ENCODE measurements at regions not wholly inside any gene's neighbourhood (a gene's known extent, or its start where the extent isn't known, plus 50 kb on each side); places are given as distances from the start of the nearest gene placed in this dataset.

DNA sequence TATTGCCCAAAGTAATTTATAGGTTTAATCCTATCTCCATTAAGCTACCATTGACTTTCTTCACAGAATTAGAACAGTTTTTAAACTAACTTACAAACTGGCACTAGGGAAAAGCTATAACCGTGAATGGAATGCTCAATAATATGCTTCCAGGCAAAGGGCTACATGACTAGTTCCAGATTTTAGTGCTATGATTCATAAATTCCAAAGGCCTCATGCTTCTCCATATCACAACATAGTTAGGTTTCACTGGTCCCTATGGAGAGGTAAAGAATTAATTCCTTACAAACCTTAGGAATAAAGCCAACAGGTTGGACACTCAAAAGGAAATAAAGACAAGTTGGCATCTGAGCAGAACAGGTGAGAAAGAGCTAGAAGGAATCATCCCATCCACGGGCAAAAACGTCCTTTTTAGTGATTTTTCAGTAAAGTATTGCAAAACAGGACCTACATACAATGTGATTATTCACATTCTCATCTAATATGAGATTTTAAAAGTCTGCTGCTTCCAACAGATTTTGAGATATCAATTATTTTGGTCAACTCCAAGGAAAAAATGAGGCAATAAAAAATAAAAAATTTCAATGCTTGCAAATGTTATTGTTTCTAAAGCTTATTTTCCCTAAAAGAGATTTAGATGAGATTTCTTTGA, 97.0 kb upstream of the TARS1 start:
- no TSS peak for BruUV-seq (replicated peaks)
- H3K4me3 ChIP-seq (replicated peaks in 1 of 3; ENCODE audit: insufficient read depth in 1 of 3, low read depth in 2 of 3, low read length in 3 of 3): no peak overlapping the region
- intact Hi-C loops (cut with micrococcal nuclease; ENCODE audit: unreplicated experiment): no loop called here
- H3K36me3 ChIP-seq (replicated peaks in 1 of 2; ENCODE audit: control insufficient read depth in 1 of 2, insufficient read depth in 2 of 2, low read length in 2 of 2): no peaks in the 10 kb centered on the region
- ChIA-PET POLR2A (no interaction called here), CTCF (ENCODE audit: low intra/inter-chr PET ratio, low total read pairs) (no interaction called here)
- no peak overlapping the region for H2AFZ ChIP-seq (ENCODE audit: low read length)
- no peak overlapping the region for H3K4me2 ChIP-seq (ENCODE audit: low read depth, low read length)
- no peaks in the 10 kb centered on the region for H3K4me1 ChIP-seq (ENCODE audit: insufficient read depth, low read length)
- no peaks in the 10 kb centered on the region for H3K9me3 ChIP-seq (ENCODE audit: low read length)
- H4K20me1 ChIP-seq (ENCODE audit: insufficient read depth, low read length): no peaks in the 10 kb centered on the region
- WGBS (ENCODE audit: low lambda C conversion rate): 12% methylated on average over 3 of the region's 3 CpGs
- H3K79me2 ChIP-seq (ENCODE audit: insufficient read depth, low read length): no peaks in the 10 kb centered on the region
- no peak for TF ChIP-seq SIX4 (CRISPR knock-in tag; IDR thresholded peaks at IDR 0.05)
- TF ChIP-seq, protein P1, sequence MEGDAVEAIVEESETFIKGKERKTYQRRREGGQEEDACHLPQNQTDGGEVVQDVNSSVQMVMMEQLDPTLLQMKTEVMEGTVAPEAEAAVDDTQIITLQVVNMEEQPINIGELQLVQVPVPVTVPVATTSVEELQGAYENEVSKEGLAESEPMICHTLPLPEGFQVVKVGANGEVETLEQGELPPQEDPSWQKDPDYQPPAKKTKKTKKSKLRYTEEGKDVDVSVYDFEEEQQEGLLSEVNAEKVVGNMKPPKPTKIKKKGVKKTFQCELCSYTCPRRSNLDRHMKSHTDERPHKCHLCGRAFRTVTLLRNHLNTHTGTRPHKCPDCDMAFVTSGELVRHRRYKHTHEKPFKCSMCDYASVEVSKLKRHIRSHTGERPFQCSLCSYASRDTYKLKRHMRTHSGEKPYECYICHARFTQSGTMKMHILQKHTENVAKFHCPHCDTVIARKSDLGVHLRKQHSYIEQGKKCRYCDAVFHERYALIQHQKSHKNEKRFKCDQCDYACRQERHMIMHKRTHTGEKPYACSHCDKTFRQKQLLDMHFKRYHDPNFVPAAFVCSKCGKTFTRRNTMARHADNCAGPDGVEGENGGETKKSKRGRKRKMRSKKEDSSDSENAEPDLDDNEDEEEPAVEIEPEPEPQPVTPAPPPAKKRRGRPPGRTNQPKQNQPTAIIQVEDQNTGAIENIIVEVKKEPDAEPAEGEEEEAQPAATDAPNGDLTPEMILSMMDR (CRISPR knock-in tag; IDR thresholded peaks at IDR 0.05): no peak
- no peak for TF ChIP-seq ZNF766 (CRISPR knock-in tag; IDR thresholded peaks at IDR 0.05; ENCODE audit: borderline replicate concordance)
- TF ChIP-seq ZNF558 (CRISPR knock-in tag; IDR thresholded peaks at IDR 0.05; ENCODE audit: borderline replicate concordance): no peak
- no peak for TF ChIP-seq ZNF367 (CRISPR knock-in tag; IDR thresholded peaks at IDR 0.05; ENCODE audit: borderline replicate concordance)
- no peak for TF ChIP-seq RFX1 (IDR thresholded peaks at IDR 0.05)
- ATAC-seq (no peak), DNase-seq (ENCODE audit: low spot score) (no peak), FAIRE-seq (no peak)
- no peaks in the 10 kb centered on the region for H3K27me3 ChIP-seq (ENCODE audit: control insufficient read depth in 1 of 2, insufficient read depth in 2 of 2, low read length in 2 of 2)
- H3K9ac ChIP-seq (ENCODE audit: insufficient read depth, low read depth, low read length): no peak overlapping the region
- in situ Hi-C loops (cut with HindIII; ENCODE audit: extremely low pct_ligation_motif_present, low pct_unique_long_range_greater_than_20kb): no loop called here
- no peak overlapping the region for H3K27ac ChIP-seq (ENCODE audit: extremely low read length, insufficient read depth, low read length)

DNA sequence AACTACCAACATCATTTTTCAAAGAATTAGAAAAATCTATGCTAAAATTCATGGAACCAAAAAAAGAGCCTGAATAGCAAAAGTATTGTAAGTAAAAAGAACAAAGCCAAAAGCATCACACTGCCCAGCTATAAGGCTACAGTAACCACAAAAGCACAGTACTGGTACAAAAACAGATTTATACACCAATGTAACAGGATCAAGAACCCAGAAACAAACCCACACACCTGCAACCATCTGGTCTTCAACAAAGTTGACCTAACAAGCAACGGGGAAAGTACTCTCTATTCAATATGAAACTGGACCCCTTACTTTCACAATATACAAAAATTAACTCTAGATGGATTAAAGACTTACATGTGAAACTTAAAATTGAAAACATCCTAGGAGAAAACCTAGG, 94.2 kb upstream of the TARS1 start:
- Histone ChIP-seq H3K4me2 (ENCODE audit: low read depth, low read length) (no peak overlapping the region), H4K20me1 (ENCODE audit: insufficient read depth, low read length) (no peaks in the 10 kb centered on the region), H3K9me3 (ENCODE audit: low read length) (no peaks in the 10 kb centered on the region), H3K9ac (ENCODE audit: insufficient read depth, low read depth, low read length) (no peak overlapping the region), H3K27ac (ENCODE audit: extremely low read length, insufficient read depth, low read length) (no peak overlapping the region), H3K36me3 (replicated peaks in 1 of 2; ENCODE audit: control insufficient read depth in 1 of 2, insufficient read depth in 2 of 2, low read length in 2 of 2) (no peaks in the 10 kb centered on the region), H2AFZ (ENCODE audit: low read length) (no peak overlapping the region), H3K79me2 (ENCODE audit: insufficient read depth, low read length) (no peaks in the 10 kb centered on the region), H3K4me3 (replicated peaks in 1 of 3; ENCODE audit: insufficient read depth in 1 of 3, low read depth in 2 of 3, low read length in 3 of 3) (no peak overlapping the region), H3K4me1 (ENCODE audit: insufficient read depth, low read length) (no peaks in the 10 kb centered on the region), H3K27me3 (ENCODE audit: control insufficient read depth in 1 of 2, insufficient read depth in 2 of 2, low read length in 2 of 2) (no peaks in the 10 kb centered on the region)
- in situ Hi-C loops (cut with HindIII; ENCODE audit: extremely low pct_ligation_motif_present, low pct_unique_long_range_greater_than_20kb): no loop called here
- WGBS (ENCODE audit: low lambda C conversion rate): 0% methylated on average over 1 of the region's 1 CpG
- ChIA-PET CTCF (ENCODE audit: low intra/inter-chr PET ratio, low total read pairs) (no interaction called here), POLR2A (no interaction called here)
- ATAC-seq: no peak
- TF ChIP-seq MBD4 (IDR thresholded peaks at IDR 0.05; ENCODE audit: borderline replicate concordance, low read length): no peak
- no peak for TF ChIP-seq XRCC5 (optimal IDR thresholded peaks at IDR 0.05; ENCODE audit: low read length)
- TF ChIP-seq CEBPB (IDR thresholded peaks at IDR 0.05; ENCODE audit: borderline replicate concordance, low read depth, low read length): no peak
- TF ChIP-seq HDAC6 (IDR thresholded peaks at IDR 0.05; ENCODE audit: low read depth, low read length): no peak
- no peak for TF ChIP-seq FOXA3 (CRISPR knock-in tag; IDR thresholded peaks at IDR 0.05)
- TF ChIP-seq CREBL2 (CRISPR knock-in tag; IDR thresholded peaks at IDR 0.05; ENCODE audit: borderline replicate concordance): no peak
- no peak for TF ChIP-seq ZNF747 (CRISPR knock-in tag; IDR thresholded peaks at IDR 0.05; ENCODE audit: borderline replicate concordance)
- TF ChIP-seq SOX5 (CRISPR knock-in tag; IDR thresholded peaks at IDR 0.05; ENCODE audit: borderline replicate concordance): no peak
- TF ChIP-seq KAT8 (CRISPR knock-in tag; IDR thresholded peaks at IDR 0.05): no peak
- no peak for FAIRE-seq
- BruUV-seq (replicated peaks): no TSS peak
- no peak for DNase-seq (ENCODE audit: low spot score)
- intact Hi-C loops (cut with micrococcal nuclease; ENCODE audit: unreplicated experiment): no loop called here
